HG02852 (cell line): ENCODE measurements at regions not wholly inside any gene's neighbourhood (a gene's known extent, or its start where the extent isn't known, plus 50 kb on each side); places are given as distances from the start of the nearest gene placed in this dataset.

Source experiments
- ATAC-seq: cut with Tn5 transposase; IDR thresholded peaks from one replicate; pipeline ENCODE4 v1.9.1; 2021; ENCODE audit warnings: mild to moderate bottlenecking, moderate library complexity; ENCODE audit not compliant: unreplicated experiment

DNA sequence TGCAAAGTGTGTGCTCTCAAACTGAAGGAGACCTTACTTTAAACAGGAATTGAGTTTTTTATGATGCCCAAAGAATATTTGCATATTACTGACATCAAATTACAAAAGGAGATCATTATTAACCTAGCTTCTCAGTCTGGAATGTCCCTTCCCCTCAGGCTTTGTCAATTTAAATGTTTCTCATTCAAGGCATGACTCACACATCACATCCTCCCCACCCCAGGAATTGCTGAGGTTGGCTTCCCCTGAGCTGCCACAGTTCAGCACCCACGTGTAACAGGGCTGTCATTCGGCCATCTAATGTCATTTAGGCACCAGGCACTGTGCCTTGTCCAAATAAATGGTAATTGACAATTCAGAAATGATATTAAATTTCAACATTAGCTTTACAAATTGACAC is 305.9 kb upstream of the MGMT start:
- ATAC-seq, result no peak

GRCh38 chr10:129163531-129163930 is 303.5 kb upstream of the MGMT start:
- ATAC-seq, result no peak

DNA sequence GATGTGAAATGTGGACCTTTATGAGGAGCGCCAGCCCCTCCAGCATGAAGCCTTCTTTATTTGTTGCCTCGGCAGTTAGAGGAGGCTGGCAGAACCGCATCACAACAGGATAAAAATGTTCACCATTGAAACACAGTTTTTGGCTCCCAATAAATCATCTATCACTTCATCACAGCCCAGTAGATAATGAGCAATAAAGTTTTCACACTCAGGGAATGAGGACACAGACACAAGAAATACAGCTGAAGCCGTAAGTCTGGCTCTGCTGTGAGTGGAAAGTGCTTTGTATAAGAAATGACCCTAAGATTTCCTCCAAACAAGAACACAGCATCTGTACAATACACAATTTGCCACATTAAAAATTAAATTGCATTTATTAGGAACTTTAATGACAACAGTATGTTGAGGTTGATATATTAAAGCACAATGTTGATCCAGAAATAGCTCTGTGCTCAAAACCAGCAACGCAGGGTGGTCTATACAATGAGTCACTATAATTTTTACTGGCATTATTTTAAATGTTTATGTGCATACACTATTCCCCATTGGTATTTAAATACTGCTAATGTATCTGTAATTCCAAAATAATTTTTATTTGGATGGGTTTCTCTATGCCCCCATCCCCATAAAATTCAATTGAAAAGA is 301.8 kb upstream of the MGMT start:
- no peak for ATAC-seq

GRCh38 chr10:129165770-129166169 is 301.3 kb upstream of the MGMT start:
- ATAC-seq, result no peak

GRCh38 chr10:129168660-129169059 is 298.4 kb upstream of the MGMT start:
- no peak for ATAC-seq

DNA sequence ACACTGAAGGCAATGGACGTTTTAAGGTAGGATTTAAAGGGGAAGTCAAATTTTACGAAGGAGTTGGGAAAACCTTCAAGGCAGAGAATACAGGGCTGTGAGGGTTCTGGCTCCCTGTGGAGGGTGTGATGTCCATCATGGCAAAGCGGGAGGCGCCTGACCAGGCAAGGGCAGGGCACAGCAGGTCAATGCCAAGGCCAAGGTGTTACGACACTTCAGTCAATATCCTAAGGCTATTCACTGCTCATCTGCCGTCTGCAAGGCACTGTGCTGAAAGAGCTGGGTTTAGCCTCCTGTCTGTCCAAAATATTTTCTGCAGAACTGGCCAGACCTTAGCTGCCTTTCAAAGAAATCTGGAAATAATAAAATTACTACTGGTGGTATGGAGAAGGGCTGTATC is 297.9 kb upstream of the MGMT start:
- no peak for ATAC-seq

DNA sequence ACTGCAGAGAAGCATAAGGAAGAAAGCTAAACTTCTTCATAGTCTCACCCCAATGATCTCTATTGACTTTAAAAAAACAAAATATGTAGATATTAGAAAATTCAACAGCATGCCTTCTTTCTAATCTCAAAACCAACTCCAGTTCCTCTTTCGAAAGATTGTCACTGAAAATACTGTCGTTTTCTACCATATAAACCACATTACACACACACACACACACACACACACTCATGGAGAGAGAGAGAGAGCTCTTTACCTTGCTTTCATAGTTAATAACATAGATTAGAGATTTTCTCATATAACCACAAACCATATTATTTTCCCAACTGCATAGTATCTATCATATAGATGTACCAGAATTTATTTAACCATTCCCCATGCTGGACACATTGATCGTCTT is 296.2 kb upstream of the MGMT start:
- no peak for ATAC-seq

DNA sequence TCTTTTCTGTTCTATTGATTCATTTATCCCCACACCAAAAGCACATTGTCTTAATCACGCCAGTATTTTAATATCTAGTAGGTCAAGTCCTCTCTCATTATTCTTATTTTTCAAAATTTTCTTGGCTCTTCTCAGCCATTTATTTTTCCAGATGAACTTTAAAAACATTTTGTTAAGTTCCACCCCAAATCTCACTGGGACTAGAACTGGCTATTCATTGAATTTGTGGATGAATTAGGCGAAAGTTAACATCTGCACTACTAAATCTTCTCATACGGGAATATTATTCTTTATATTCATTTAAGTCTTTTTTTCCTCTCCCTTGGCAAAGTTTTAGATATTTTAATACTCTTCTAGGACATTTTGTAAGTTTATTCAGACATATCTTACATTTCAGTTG is 295.2 kb upstream of the MGMT start:
- ATAC-seq, result no peak

DNA sequence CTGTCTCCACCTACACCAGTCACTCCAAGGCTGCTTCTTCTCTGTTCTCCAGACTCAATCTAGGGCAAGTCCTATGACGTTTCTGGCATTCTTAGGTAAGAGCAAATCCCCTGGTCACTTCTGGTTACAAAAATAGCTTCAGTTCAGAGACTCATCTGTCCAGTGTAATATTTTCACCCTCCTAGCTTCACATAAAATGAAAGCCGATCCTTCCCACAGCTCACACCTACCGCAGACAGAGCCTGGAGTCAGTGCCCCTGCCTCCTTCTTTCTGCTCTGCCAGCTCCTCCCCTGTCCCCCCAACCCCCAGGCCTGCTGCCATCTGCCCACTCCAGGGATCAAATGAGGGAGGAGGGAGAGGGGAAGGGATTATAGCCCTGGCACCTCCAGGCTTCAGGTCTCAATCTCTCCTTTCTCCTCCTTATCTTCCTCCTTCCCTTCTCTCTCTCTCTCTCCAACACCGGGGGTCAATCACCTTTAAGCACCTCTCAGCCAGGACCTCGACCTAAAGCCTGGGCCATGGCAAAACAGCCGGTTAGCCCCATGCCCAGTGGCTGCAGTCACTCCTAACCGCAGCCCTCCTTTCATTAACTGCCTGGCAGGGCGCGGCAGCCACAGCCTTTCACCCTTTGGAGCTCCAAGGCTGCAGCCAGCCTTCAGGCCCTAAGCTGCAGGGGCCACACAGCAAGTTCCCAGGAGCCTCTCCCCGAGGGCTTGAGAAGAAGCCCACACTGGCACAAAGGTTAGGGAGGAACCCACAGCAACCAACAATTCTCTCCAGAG is 292.6 kb upstream of the MGMT start:
- ATAC-seq, result no peak

DNA sequence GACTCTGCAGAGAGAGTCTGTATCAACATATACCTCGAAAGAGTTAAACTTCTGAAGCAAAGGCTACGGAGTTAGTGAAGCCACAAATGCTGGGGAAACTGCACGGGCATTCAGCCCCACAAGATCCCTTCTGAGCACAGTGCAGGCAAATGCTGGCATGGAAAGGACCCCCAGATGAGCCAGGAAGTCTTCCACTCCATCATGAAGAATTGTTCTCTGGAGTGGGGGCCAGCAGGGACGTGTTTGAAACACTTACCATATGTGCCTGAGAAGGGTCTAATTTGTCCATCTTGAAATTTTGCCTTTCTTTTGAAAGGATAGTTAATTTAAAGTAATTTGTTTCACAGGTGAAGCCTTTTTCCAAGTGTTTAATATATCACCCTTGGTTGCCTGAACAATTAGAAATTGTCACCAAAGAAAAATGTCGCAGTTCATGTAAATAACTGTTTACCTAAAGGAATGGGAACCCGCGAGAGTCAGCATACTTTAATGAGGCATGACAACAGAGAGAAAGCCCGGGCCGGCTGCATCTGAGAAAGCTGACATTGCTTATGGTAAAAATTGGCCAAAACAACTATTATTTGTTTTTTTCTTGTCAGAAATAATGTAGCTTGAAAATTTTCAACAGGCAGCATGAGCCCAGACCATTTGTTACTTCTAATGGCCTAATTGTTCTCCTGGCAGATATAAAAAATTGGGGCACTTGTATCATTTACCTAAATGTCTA is 287.6 kb upstream of the MGMT start:
- ATAC-seq, result no peak

- ATAC-seq, result no peak
Observed at GRCh38 chr10:129179972-129180678, 286.9 kb upstream of the MGMT start.

DNA sequence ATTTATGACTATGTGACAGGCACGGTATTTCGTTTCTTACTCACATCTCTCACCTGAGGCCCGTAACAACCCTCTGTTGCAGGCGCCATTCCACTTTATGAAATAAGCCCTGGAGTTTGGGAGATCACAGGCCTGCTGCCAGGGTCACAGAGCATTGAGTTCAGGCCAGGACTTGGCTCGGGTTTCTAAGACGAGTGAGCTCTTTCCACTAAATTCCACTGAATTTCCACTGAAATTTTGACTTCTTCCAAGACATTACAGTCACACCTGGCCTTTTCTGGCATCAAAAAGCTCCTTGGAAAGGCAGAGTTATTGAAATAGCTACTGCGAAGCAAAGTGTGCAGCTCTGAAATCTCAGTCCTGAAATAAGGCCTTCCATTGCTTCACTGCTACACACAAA is 282.8 kb upstream of the MGMT start:
- no peak for ATAC-seq

DNA sequence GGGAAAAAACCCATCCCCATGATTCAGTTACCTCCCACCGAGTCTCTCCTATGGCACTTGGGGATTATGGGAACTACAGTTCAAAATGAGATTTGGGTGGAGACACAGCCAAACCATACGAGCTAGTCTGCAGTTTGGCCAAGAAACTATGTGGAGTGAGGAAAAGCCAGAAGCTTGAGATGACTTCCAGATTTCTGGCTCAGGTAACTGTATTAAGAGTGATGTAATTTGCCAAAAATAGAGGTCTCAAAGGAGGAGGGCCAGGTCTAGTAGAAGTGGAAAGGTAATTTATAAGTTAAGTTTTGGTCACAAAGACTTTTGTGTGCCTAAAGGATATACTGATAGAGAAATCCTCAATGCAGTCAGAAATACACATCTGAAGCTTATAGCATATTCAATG is 279.7 kb upstream of the MGMT start:
- ATAC-seq, result no peak

DNA sequence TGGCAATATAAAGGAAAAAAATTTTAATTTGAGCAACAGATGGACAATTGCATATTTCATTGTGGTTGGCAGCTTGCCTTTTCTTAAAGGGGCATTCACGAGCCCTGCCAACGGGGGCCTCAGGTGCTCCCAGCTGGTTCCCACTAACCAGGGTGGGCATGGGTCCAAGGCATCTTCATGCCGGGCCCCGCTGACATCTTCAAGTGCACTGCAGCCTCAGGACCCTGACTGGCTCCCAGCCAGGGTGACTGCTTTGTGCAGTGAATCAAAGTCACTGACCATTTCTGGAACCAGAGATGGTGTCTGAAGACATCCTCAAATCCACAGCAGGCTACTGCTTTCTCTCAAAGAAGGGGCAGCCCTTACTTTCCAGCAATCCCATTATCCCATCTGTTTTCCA is 275.2 kb upstream of the MGMT start:
- ATAC-seq, result no peak

DNA sequence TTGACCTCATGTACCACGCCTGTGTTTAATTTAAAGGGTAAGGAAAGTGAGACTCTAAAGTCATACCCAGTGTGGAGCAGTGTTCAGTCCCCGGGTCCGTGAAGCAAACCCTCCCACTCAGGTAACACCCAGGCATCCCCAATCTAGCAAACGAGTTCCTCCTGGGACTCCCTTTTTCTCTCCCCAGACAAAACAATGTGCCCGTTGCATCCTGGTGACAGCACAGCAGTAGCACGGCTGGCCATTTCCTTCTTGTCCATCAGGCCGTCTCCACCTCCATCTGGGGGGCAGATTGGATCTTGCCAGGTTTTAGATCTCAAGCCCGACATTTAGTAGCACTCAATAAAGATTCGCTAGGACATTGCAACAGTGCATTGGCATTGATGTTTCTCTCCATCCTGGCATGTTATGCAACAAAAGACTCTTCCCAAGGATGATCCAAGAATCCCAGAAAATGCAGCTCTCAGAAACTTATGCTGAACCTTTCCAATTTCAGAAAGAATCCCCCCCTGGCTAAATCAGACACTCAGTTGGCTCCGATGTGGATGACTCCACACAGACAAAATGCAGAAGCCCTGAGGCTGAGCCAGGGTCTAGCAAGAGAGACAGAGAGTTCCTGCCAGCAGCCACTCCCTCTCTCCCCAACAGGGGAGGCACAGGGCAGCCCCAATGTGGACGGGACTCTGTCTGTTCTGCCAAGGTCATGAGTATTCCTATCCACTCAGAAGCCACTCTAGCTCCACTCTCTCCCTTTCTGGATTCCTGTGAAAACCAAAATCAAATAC is 274.5 kb upstream of the MGMT start:
- no peak for ATAC-seq

- ATAC-seq, result no peak
Observed at GRCh38 chr10:129193148-129193547, 273.9 kb upstream of the MGMT start.

DNA sequence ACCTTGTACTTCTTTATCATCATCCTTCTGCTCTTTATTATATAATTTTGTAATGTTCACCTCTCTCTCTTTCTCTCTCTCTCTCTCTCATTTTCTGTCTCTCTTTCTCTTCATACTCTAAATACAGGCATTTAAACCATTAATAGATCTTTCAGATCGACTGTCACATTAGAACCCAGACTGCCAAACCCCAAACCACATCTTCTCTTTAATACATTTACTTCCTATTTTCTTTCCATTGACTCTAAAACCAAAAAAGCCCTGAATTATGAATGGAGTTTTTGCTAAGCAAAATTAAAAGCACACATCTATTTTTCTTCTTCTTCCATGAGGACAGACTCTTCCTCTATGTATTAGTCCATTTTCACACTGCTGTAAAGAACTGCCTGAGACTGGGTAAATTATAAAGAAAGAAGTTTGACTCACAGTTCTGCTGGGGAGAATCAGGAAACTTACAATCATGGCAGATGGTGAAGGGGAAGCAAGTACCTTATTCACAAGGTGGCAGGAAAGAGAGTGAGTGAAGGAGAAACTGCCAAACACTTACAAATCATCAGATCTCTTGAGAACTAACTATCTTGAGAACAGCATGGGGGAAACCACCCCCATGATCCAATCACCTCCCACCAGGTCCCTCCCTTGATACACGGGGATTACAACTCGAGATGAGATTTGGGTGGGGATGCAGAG is 272.7 kb upstream of the MGMT start:
- ATAC-seq, result no peak

- ATAC-seq, result no peak
Observed at GRCh38 chr10:129199826-129200225, 267.2 kb upstream of the MGMT start.

DNA sequence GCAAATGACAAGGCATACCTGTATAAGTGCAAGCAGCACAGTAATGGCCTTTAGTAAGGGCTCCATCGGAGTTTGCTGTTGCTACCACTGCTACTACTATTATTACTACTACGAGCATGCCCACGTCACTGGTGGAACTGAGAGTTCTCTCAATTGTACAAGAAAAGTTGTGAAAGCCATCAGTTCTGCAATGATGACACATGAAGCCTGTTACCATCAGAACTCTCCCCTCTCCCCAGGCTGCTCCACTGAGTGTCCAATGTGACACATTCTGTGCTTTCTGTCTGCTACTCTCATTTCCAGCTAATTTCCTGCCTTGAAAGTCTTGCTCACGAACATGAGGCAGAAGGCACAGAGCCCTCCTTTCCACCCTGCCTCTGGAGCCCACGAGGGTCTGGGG is 263.2 kb upstream of the MGMT start:
- ATAC-seq, result no peak

GRCh38 chr10:129207297-129207696 is 259.7 kb upstream of the MGMT start:
- ATAC-seq, result no peak
